Erythroblast (primary cell): ENCODE measurements at regions not wholly inside any gene's neighbourhood (a gene's known extent, or its start where the extent isn't known, plus 50 kb on each side); places are given as distances from the start of the nearest gene placed in this dataset.

Experiments
- GATA1 ChIP-seq: IDR thresholded peaks from 2 replicates; pipeline ENCODE4 v1.6.1; 2011; ENCODE audit warnings: low read depth, mild to moderate bottlenecking, control low read depth, low read length, moderate library complexity
- POLR2A ChIP-seq: IDR thresholded peaks from 2 replicates; pipeline ENCODE4 v1.6.1; 2011; ENCODE audit warnings: mild to moderate bottlenecking, low read length

DNA sequence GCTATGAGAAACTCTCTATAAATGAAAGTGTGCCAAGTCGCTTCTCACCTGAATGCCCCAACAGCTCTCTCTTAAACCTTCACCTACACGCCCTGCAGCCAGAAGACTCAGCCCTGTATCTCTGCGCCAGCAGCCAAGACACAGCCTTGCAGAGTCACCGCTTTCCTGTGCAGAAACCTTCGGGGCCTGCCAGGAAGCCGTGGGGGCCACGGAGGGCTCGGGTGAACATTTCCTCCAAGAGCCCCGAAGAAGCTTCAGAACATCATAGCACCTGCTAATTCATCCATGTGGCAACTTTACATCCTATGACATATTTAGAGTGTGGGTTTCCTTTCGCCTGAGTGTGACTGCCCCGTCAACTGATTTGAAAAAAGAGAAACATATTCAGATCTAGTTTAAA lies 55.7 kb upstream of the PRSS58 start:
- TF ChIP-seq POLR2A (no peak), GATA1 (no peak)
